ENCODE measurements at regions not wholly inside any gene's neighbourhood (a gene's known extent, or its start where the extent isn't known, plus 50 kb on each side); places are given as distances from the start of the nearest gene placed in this dataset.

DNA sequence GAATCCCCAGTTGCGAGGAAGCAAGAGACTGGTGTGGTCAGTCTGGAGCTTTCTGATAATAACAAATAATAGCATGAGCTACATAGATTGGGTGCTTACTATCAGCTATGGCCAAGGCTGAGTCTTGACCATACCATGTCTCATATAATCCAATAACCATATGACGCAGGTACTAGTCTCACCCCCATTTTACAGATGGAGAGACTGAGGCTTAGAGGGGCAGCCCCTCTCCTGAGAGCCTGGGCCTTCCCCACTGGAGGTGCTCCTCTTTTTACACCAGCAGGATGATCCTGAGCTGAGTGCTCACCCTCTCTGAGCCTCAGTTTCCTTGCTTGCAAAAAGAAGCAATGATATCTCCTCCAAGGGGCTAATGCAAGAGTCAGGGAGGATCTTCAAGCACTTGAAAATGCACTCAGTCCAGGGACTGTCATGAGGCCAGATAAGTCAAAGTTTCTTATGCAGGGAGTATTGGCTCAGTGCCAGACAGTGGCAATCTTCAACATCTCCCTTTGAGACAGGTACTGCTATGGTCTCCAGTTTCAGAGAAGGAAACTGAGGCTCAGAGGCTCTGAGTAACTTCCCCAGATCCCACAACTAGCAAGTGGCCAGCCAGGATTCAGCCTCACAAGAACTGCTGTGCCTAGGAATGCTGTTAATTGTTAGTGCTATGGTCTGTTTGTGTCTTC lies 149.7 kb downstream of the TFCP2L1 start:
- H3K9ac ChIP-seq (ENCODE audit: low read length), result no peak overlapping the region
- peaks cover 0 to 6% of the 10 kb centered on the region in 2 experiments; a peak in 1 of 4 replicates for H3K9me3 ChIP-seq (ENCODE audit: control insufficient read depth in 1 of 2, insufficient read depth in 1 of 2, low read depth in 1 of 2, low read length in 2 of 2)
- no TSS peak for BruUV-seq (replicated peaks)
- no peaks in the 10 kb centered on the region for H3K27me3 ChIP-seq (ENCODE audit: insufficient read depth, low read length)
- H3K4me1 ChIP-seq (ENCODE audit: control insufficient read depth in 1 of 2, insufficient read depth in 2 of 2, low read length in 2 of 2), result no peaks in the 10 kb centered on the region
- POLR2A ChIA-PET, result no interaction called here
- H3K4me3 ChIP-seq (replicated peaks in 1 of 2; ENCODE audit: low read depth in 1 of 2, low read length in 2 of 2), result no peak overlapping the region
- TF ChIP-seq, protein P1, sequence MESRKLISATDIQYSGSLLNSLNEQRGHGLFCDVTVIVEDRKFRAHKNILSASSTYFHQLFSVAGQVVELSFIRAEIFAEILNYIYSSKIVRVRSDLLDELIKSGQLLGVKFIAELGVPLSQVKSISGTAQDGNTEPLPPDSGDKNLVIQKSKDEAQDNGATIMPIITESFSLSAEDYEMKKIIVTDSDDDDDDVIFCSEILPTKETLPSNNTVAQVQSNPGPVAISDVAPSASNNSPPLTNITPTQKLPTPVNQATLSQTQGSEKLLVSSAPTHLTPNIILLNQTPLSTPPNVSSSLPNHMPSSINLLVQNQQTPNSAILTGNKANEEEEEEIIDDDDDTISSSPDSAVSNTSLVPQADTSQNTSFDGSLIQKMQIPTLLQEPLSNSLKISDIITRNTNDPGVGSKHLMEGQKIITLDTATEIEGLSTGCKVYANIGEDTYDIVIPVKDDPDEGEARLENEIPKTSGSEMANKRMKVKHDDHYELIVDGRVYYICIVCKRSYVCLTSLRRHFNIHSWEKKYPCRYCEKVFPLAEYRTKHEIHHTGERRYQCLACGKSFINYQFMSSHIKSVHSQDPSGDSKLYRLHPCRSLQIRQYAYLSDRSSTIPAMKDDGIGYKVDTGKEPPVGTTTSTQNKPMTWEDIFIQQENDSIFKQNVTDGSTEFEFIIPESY (IDR thresholded peaks at IDR 0.05; ENCODE audit: extremely low read depth, insufficient replicate concordance, low read length), result no peak
- TF ChIP-seq RAD21 (IDR thresholded peaks at IDR 0.05; ENCODE audit: low read depth), result no peak
- TF ChIP-seq JUND (IDR thresholded peaks at IDR 0.05), result no peak
- no peak for TF ChIP-seq ZFX (IDR thresholded peaks at IDR 0.05)
- no peak for TF ChIP-seq TCF7L2 (IDR thresholded peaks at IDR 0.05; ENCODE audit: borderline replicate concordance, extremely low read depth, insufficient read depth, insufficient read length)
- TF ChIP-seq YY1 (IDR thresholded peaks at IDR 0.05; ENCODE audit: extremely low read depth, insufficient replicate concordance, low read depth, low read length), result no peak
- no peaks in the 10 kb centered on the region for H4K20me1 ChIP-seq (ENCODE audit: insufficient read depth)
- no peaks in the 10 kb centered on the region for H3K79me2 ChIP-seq (ENCODE audit: insufficient read depth, low read length)
- DNase-seq (ENCODE audit: low read depth, low spot score) (no peak), ATAC-seq (no peak)
- H3K27ac ChIP-seq (ENCODE audit: low read depth, low read length), result no peak overlapping the region
- CTCF ChIA-PET, result no interaction called here
- H3K36me3 ChIP-seq (ENCODE audit: control insufficient read depth in 1 of 2, insufficient read depth in 2 of 2, low read length in 2 of 2), result no peaks in the 10 kb centered on the region
- intact Hi-C loops (cut with micrococcal nuclease), result no loop called here
- no peaks in the 10 kb centered on the region for H3K9me2 ChIP-seq (ENCODE audit: insufficient read depth)
- no peak overlapping the region for H3K4me2 ChIP-seq (ENCODE audit: low read length)
- no peak overlapping the region for H2AFZ ChIP-seq (ENCODE audit: low read depth, low read length, poor library complexity, severe bottlenecking)
- RAD21 ChIA-PET (ENCODE audit: low non-redundant PET in 1 of 2, low total read pairs in 2 of 2, uncharacterized antibody in 2 of 2, unreplicated experiment in 2 of 2), result no interaction called here

DNA sequence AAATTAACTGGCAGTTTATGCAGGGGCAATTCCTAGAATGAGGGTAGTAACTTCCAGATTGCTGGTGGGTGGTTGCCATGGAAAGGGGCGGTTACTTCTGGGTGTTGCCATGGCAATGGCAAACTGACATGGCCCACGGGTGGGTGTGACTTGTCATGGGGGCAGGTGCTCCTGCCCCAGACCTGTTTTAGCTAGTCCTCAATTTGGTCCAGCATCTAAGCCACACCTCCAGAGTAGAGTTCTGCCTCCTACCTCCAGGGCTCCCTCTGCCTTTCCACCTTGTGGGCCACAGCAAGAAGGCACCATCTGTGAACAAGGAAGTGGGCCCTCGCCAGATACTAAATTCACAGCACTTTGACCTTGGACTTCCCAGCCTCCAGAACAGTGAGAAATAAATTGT lies 148.7 kb downstream of the TFCP2L1 start:
- Histone ChIP-seq H3K9me2 (ENCODE audit: insufficient read depth) (no peaks in the 10 kb centered on the region), H3K4me1 (ENCODE audit: control insufficient read depth in 1 of 2, insufficient read depth in 2 of 2, low read length in 2 of 2) (peaks cover 0 to 7% of the 10 kb centered on the region in 2 experiments; a peak in 1 of 4 replicates), H3K79me2 (ENCODE audit: insufficient read depth, low read length) (no peaks in the 10 kb centered on the region), H3K9ac (ENCODE audit: low read length) (no peak overlapping the region), H4K20me1 (ENCODE audit: insufficient read depth) (no peaks in the 10 kb centered on the region), H3K36me3 (ENCODE audit: control insufficient read depth in 1 of 2, insufficient read depth in 2 of 2, low read length in 2 of 2) (no peaks in the 10 kb centered on the region), H3K4me3 (replicated peaks in 1 of 2; ENCODE audit: low read depth in 1 of 2, low read length in 2 of 2) (no peak overlapping the region), H2AFZ (ENCODE audit: low read depth, low read length, poor library complexity, severe bottlenecking) (no peak overlapping the region), H3K27me3 (ENCODE audit: insufficient read depth, low read length) (no peaks in the 10 kb centered on the region), H3K9me3 (ENCODE audit: control insufficient read depth in 1 of 2, insufficient read depth in 1 of 2, low read depth in 1 of 2, low read length in 2 of 2) (peaks cover 0 to 10% of the 10 kb centered on the region in 2 experiments; a peak in 1 of 4 replicates), H3K27ac (ENCODE audit: low read depth, low read length) (no peak overlapping the region), H3K4me2 (ENCODE audit: low read length) (no peak overlapping the region)
- ChIA-PET CTCF (no interaction called here), POLR2A (no interaction called here), RAD21 (ENCODE audit: low non-redundant PET in 1 of 2, low total read pairs in 2 of 2, uncharacterized antibody in 2 of 2, unreplicated experiment in 2 of 2) (no interaction called here)
- ATAC-seq (peak; percentile 68), DNase-seq (ENCODE audit: low read depth, low spot score) (no peak)
- TF ChIP-seq CEBPB (IDR thresholded peaks at IDR 0.05; ENCODE audit: low read depth) (no peak), RAD21 (IDR thresholded peaks at IDR 0.05; ENCODE audit: low read depth) (no peak)
- TF ChIP-seq, protein P2, sequence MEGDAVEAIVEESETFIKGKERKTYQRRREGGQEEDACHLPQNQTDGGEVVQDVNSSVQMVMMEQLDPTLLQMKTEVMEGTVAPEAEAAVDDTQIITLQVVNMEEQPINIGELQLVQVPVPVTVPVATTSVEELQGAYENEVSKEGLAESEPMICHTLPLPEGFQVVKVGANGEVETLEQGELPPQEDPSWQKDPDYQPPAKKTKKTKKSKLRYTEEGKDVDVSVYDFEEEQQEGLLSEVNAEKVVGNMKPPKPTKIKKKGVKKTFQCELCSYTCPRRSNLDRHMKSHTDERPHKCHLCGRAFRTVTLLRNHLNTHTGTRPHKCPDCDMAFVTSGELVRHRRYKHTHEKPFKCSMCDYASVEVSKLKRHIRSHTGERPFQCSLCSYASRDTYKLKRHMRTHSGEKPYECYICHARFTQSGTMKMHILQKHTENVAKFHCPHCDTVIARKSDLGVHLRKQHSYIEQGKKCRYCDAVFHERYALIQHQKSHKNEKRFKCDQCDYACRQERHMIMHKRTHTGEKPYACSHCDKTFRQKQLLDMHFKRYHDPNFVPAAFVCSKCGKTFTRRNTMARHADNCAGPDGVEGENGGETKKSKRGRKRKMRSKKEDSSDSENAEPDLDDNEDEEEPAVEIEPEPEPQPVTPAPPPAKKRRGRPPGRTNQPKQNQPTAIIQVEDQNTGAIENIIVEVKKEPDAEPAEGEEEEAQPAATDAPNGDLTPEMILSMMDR (IDR thresholded peaks at IDR 0.05 in 2 of 3, conservative IDR thresholded peaks at IDR 0.05 in 1 of 3; ENCODE audit: borderline replicate concordance in 1 of 3, insufficient read depth in 1 of 3, low read depth in 2 of 3, low read length in 2 of 3), result peak in 2 of 3 experiments; percentile 3 to 12; a peak in 1 of 6 replicates
- TF ChIP-seq, protein P1 (IDR thresholded peaks at IDR 0.05; ENCODE audit: extremely low read depth, insufficient replicate concordance, low read length), result no peak
- intact Hi-C loops (cut with micrococcal nuclease), result no loop called here
- BruUV-seq (replicated peaks), result no TSS peak
